ENCODE measurements at regions not wholly inside any gene's neighbourhood (a gene's known extent, or its start where the extent isn't known, plus 50 kb on each side); places are given as distances from the start of the nearest gene placed in this dataset.

DNA sequence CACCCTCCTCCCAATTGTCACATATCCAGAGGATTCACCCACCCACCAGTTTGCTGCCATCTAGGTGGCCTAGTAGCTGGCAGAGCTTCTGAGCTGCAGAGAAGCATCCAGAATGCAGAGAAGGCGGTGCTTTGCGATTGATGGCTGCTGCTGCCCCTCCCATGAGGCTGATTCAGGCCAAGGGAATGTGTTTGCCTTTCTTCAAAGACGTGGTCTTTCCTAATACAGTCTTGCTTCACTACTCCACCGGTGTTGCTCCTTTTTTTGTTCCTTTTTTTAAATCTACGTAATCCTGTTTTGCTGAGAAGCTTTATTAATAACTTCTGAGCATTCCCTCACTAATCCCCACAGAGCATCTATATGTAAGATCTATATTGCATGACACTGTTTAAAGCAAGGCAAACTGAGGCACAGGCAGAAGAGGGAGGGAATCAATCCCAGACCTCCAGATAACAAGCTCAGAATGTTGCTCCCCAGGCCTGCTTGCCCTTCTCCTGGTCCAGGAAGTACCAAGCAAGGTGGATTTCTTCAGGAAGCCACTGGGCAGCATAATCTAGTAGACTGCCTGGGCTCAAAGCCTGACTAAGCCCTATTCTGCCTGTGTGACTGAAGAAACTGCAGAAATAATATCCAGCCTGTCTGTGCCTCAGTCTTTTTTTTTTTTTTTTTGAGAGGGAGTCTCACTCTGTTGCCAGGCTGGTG lies 275.5 kb upstream of the FMN2 start:
- H3K4me2 ChIP-seq (ENCODE audit: low read length) = no peak overlapping the region
- no peaks in the 10 kb centered on the region for H3K36me3 ChIP-seq (ENCODE audit: control insufficient read depth, insufficient read depth, low read length)
- H3K4me3 ChIP-seq (ENCODE audit: low read depth, low read length) = no peak overlapping the region
- TF ChIP-seq, protein P1, sequence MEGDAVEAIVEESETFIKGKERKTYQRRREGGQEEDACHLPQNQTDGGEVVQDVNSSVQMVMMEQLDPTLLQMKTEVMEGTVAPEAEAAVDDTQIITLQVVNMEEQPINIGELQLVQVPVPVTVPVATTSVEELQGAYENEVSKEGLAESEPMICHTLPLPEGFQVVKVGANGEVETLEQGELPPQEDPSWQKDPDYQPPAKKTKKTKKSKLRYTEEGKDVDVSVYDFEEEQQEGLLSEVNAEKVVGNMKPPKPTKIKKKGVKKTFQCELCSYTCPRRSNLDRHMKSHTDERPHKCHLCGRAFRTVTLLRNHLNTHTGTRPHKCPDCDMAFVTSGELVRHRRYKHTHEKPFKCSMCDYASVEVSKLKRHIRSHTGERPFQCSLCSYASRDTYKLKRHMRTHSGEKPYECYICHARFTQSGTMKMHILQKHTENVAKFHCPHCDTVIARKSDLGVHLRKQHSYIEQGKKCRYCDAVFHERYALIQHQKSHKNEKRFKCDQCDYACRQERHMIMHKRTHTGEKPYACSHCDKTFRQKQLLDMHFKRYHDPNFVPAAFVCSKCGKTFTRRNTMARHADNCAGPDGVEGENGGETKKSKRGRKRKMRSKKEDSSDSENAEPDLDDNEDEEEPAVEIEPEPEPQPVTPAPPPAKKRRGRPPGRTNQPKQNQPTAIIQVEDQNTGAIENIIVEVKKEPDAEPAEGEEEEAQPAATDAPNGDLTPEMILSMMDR (IDR thresholded peaks at IDR 0.05) = no peak
- H3K27me3 ChIP-seq (ENCODE audit: control insufficient read depth, insufficient read depth, low read length) = no peaks in the 10 kb centered on the region
- no peaks in the 10 kb centered on the region for H3K4me1 ChIP-seq
- H2AFZ ChIP-seq = no peak overlapping the region
- H3K79me2 ChIP-seq = no peaks in the 10 kb centered on the region
- no peaks in the 10 kb centered on the region for H3K9me3 ChIP-seq (ENCODE audit: control insufficient read depth, low read length)
- H3K9ac ChIP-seq = no peak overlapping the region
- H3K27ac ChIP-seq = no peak overlapping the region

DNA sequence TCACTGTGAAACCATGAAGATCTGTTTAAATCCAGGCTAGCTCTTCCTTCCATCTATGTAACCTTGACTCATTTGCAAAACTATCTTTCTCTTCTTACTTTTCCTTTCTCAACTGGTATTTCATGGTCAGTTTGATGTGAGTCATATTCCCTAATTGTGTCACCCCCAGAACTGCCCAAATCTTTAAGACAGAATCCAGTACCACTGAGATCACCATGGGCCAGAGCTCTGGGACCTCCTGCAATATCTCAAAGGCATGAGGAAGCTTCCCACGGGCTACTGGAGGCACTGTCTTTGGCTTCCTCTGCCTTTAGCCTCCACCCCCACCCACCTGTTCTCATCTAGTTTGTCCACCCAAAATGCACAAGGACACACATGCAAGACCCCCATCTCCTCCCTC lies 274.4 kb upstream of the FMN2 start:
- Histone ChIP-seq H3K4me1 (no peaks in the 10 kb centered on the region), H3K27me3 (ENCODE audit: control insufficient read depth, insufficient read depth, low read length) (no peaks in the 10 kb centered on the region), H3K27ac (no peak overlapping the region), H3K9ac (no peak overlapping the region), H3K4me2 (ENCODE audit: low read length) (no peak overlapping the region), H3K79me2 (no peaks in the 10 kb centered on the region), H2AFZ (no peak overlapping the region), H3K4me3 (ENCODE audit: low read depth, low read length) (no peak overlapping the region), H3K36me3 (ENCODE audit: control insufficient read depth, insufficient read depth, low read length) (no peaks in the 10 kb centered on the region), H3K9me3 (ENCODE audit: control insufficient read depth, low read length) (no peaks in the 10 kb centered on the region)
- TF ChIP-seq, protein P1 (IDR thresholded peaks at IDR 0.05) = no peak

DNA sequence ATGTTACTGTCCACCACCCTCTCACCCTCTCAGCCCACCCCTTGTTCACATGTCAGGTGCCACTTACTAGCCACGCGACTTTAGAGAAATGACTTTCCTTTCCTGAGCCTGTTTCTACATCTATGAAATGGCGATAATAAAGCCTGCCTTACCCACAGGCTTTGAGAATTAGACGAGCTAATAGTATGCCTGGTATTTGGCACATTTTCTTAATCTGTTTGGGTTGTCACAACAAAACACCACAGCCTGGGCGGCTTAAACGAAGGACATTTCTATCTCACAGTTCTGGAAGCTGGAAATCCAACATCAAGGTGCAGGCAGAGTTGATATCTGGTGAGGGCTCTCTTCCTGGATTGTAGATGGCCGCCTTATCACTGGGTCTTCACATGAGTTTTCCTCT lies 273.9 kb upstream of the FMN2 start:
- Histone ChIP-seq H3K27ac (no peak overlapping the region), H3K27me3 (ENCODE audit: control insufficient read depth, insufficient read depth, low read length) (no peaks in the 10 kb centered on the region), H3K79me2 (no peaks in the 10 kb centered on the region), H3K36me3 (ENCODE audit: control insufficient read depth, insufficient read depth, low read length) (no peaks in the 10 kb centered on the region), H3K9ac (no peak overlapping the region), H3K4me2 (ENCODE audit: low read length) (no peak overlapping the region), H3K9me3 (ENCODE audit: control insufficient read depth, low read length) (no peaks in the 10 kb centered on the region), H2AFZ (no peak overlapping the region), H3K4me1 (no peaks in the 10 kb centered on the region), H3K4me3 (ENCODE audit: low read depth, low read length) (no peak overlapping the region)
- TF ChIP-seq, protein P1 (IDR thresholded peaks at IDR 0.05) = no peak

DNA sequence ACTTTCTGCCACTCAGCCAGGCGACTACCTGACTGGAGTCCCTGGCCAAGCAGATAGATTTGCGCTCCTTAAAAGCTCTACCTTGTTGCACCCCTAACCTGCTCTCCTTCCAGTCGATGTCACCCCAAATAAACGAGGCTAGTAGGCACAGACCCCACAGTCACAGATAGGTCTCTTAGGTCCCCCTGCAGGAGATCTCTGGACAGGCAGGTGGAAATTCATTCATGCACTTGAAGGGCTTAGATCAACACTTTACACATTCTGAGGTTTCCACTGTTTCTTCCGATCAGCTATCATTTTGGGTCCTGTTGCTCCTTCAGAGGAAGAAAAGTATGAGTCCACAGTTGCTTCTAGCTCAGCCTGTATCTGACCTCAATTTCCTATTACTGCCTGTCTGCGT lies 272.6 kb upstream of the FMN2 start:
- H3K79me2 ChIP-seq = no peaks in the 10 kb centered on the region
- TF ChIP-seq, protein P1 (IDR thresholded peaks at IDR 0.05) = no peak
- H3K9ac ChIP-seq = no peak overlapping the region
- H3K4me2 ChIP-seq (ENCODE audit: low read length) = no peak overlapping the region
- H2AFZ ChIP-seq = no peak overlapping the region
- H3K36me3 ChIP-seq (ENCODE audit: control insufficient read depth, insufficient read depth, low read length) = no peaks in the 10 kb centered on the region
- H3K27me3 ChIP-seq (ENCODE audit: control insufficient read depth, insufficient read depth, low read length) = no peaks in the 10 kb centered on the region
- no peaks in the 10 kb centered on the region for H3K9me3 ChIP-seq (ENCODE audit: control insufficient read depth, low read length)
- no peak overlapping the region for H3K27ac ChIP-seq
- H3K4me1 ChIP-seq = no peaks in the 10 kb centered on the region
- no peak overlapping the region for H3K4me3 ChIP-seq (ENCODE audit: low read depth, low read length)

DNA sequence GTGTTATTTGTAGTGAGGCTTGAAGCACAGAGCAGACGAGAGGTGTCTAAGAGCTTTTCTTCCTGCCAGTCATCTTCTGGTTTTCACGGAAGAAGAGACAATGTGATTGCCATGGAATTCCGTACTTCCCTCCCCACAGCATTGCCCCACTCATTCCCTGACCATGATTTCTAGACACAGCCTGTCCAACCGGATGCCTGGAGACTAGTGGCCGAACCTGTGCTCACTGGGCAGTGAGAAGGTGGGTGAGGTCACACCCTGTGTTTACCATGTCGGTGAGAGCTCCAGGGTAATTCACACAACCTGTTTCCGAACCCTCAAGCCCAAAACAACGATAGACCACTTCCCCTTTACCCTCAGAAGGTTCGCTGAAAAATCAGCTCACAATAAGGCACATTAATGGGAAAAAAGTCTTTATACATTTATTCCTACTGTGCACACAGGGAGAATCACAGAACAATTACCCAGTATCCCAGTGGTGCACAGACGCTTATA lies 271.9 kb upstream of the FMN2 start:
- Histone ChIP-seq H3K27ac (no peak overlapping the region), H3K9ac (no peak overlapping the region), H3K79me2 (no peaks in the 10 kb centered on the region), H3K9me3 (ENCODE audit: control insufficient read depth, low read length) (no peaks in the 10 kb centered on the region), H3K27me3 (ENCODE audit: control insufficient read depth, insufficient read depth, low read length) (no peaks in the 10 kb centered on the region), H3K4me2 (ENCODE audit: low read length) (no peak overlapping the region), H3K4me1 (no peaks in the 10 kb centered on the region), H3K36me3 (ENCODE audit: control insufficient read depth, insufficient read depth, low read length) (no peaks in the 10 kb centered on the region), H3K4me3 (ENCODE audit: low read depth, low read length) (no peak overlapping the region), H2AFZ (no peak overlapping the region)
- TF ChIP-seq, protein P1 (IDR thresholded peaks at IDR 0.05) = no peak
